OCI-LY7 (cell line): ENCODE measurements at regions not wholly inside any gene's neighbourhood (a gene's known extent, or its start where the extent isn't known, plus 50 kb on each side); places are given as distances from the start of the nearest gene placed in this dataset.

Source experiments
- BruUV-seq: library from RNA; stranded (reverse); fragments of 400-500 nt; replicated peaks from 2 replicates; lab custom pipeline; 2021; lab: Mats Ljungman, UMichigan
- CTCF ChIA-PET: fragments of 300-600 bp; sonication (Branson Sonifier 250); formaldehyde crosslinking; loops from one replicate; lab custom pipeline; 2022; ENCODE audit warnings: antibody characterized with exemption; ENCODE audit not compliant: unreplicated experiment; lab: Charles Lee
- POLR2A ChIA-PET: fragments of 300-600 bp; sonication (Branson Sonifier 250); formaldehyde crosslinking; loops from one replicate; lab custom pipeline; 2022; ENCODE audit warnings: antibody characterized with exemption; lab: Charles Lee
- DNase-seq: peaks from one replicate; pipeline ENCODE4 v3.0.0-alpha.2; 2015; ENCODE audit warnings: low spot score
- H2AFZ ChIP-seq: fragments of 200-600 bp; sonication (generic), shearing (Covaris generic); 2 replicates; pipeline ENCODE4 v1.6.1; 2014; ENCODE audit warnings: mild to moderate bottlenecking, antibody characterized with exemption, low read length, moderate library complexity
- H3K27ac ChIP-seq: fragments of 200-600 bp; sonication (generic); 2 replicates; pipeline ENCODE4 v1.5.1; 2014; ENCODE audit warnings: mixed run types, low read depth, mild to moderate bottlenecking, moderate library complexity, low read length, inconsistent platforms; ENCODE audit not compliant: poor library complexity, severe bottlenecking
- H3K36me3 ChIP-seq: fragments of 200-600 bp; sonication (generic); 2 replicates; pipeline ENCODE4 v1.6.1; 2014; ENCODE audit warnings: mild to moderate bottlenecking, antibody characterized with exemption, low read length, moderate library complexity, mixed read lengths; ENCODE audit not compliant: insufficient read depth
- H3K4me1 ChIP-seq: fragments of 200-600 bp; sonication (generic); 2 replicates; pipeline ENCODE4 v1.5.1; 2014; ENCODE audit warnings: mild to moderate bottlenecking, low read length; ENCODE audit not compliant: insufficient read depth, poor library complexity, severe bottlenecking
- H3K4me2 ChIP-seq: fragments of 200-600 bp; sonication (generic); 2 replicates; pipeline ENCODE4 v1.6.1; 2014; ENCODE audit warnings: mild to moderate bottlenecking, low read length
- H3K4me3 ChIP-seq: fragments of 200-600 bp; sonication (generic); 2 replicates; pipeline ENCODE4 v1.5.1; 2014; ENCODE audit warnings: mild to moderate bottlenecking, low read depth, low read length; ENCODE audit not compliant: poor library complexity, severe bottlenecking
- H3K79me2 ChIP-seq: fragments of 200-600 bp; sonication (generic); 2 replicates; pipeline ENCODE4 v1.6.1; 2016; ENCODE audit warnings: low read depth, mild to moderate bottlenecking, low read length, moderate library complexity, mixed read lengths; ENCODE audit not compliant: insufficient read depth
- H3K9me2 ChIP-seq: fragments of 200-600 bp; sonication (generic); 2 replicates; pipeline ENCODE4 v1.6.1; 2016; ENCODE audit warnings: mild to moderate bottlenecking, low read length, mixed read lengths; ENCODE audit not compliant: insufficient read depth
- H3K9me3 ChIP-seq: fragments of 200-600 bp; sonication (generic); 2 replicates; pipeline ENCODE4 v1.6.1; 2014; ENCODE audit warnings: mild to moderate bottlenecking, mixed run types, low read length, mixed read lengths
- H4K20me1 ChIP-seq: fragments of 200-600 bp; sonication (generic); 2 replicates; pipeline ENCODE4 v1.6.1; 2014; ENCODE audit warnings: mild to moderate bottlenecking, antibody characterized with exemption, low read length, moderate library complexity, mixed read lengths; ENCODE audit not compliant: insufficient read depth
- CTCF ChIP-seq: fragments of 200-600 bp; sonication (generic); conservative IDR thresholded peaks from 2 replicates; pipeline ENCODE4 v1.5.1; 2014; ENCODE audit warnings: mild to moderate bottlenecking, antibody characterized with exemption, low read length, moderate library complexity, mixed read lengths
- EZH2phosphoT487 ChIP-seq: fragments of 200-600 bp; sonication (generic); IDR thresholded peaks from 2 replicates; pipeline ENCODE4 v1.6.1; 2018; ENCODE audit warnings: low read depth, borderline replicate concordance, mild to moderate bottlenecking, mixed run types, antibody characterized with exemption, low read length, moderate library complexity, mixed read lengths
- intact Hi-C: fragments of 100-400 bp; cut with micrococcal nuclease; formaldehyde crosslinking; loops from one replicate; pipeline ENCODE4 v1.10.0; 2022; ENCODE audit not compliant: unreplicated experiment

DNA sequence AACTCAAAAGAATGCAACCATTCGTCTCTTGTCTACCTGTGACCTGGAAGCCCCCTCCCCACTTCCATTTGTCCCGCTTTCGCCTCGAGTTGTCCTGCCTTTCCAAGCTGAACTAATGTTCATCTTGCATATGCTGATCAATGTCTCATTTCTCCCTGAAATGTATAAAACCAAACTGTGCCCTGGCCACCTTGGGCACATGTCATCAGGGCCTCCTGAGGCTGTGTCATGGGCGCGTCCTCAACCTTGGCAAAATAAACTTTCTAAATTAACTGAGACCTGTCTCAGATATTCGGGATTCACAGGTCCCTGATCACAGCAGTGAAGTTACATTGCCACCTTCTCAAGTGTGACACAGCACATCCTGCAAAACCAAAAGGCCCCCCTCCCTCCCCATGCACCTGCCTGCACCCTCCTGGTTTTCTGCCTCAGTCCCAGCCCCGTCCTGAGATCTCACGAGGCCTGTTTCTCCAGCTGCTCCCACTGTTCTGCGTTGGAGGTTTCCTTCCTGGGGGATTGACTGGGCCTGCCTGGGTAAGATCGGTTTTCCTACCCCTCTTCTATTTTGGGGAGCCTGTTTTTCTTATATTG lies 1328.7 kb downstream of the TBC1D22A start:
- CTCF ChIA-PET = interaction anchor here (0.5 kb wide), 1 partner anchor 1861 kb away, joined by 4 read pairs; no protein-coding TSS in a partner anchor
- intact Hi-C loops = loop anchor here (1.0 kb wide), 1 partner anchor 8 kb away; no protein-coding TSS in a partner anchor
- Histone ChIP-seq H3K9me2 (no peaks in the 10 kb centered on the region), H4K20me1 (no peaks in the 10 kb centered on the region), H2AFZ (peak overlapping the region; percentile 80; the same call in 1 of the 2 replicates), H3K79me2 (no peaks in the 10 kb centered on the region), H3K27ac (peak overlapping the region; percentile 52), H3K36me3 (no peaks in the 10 kb centered on the region), H3K9me3 (peaks cover 9% of the 10 kb centered on the region; the same call in 1 of the 2 replicates), H3K4me3 (peak overlapping the region; percentile 46), H3K4me2 (peak overlapping the region; percentile 65), H3K4me1 (peaks cover 82% of the 10 kb centered on the region)
- TF ChIP-seq EZH2phosphoT487 (no peak), CTCF (no peak)
- BruUV-seq = no TSS peak
- peak; percentile 63 for DNase-seq
- POLR2A ChIA-PET = interaction anchor here (0.6 kb wide), 1 partner anchor 163 kb away, joined by 3 read pairs; no protein-coding TSS in a partner anchor

GRCh38 chr22:48090332-48090672 lies 1327.9 kb downstream of the TBC1D22A start:
- Histone ChIP-seq H3K9me2 (no peaks in the 10 kb centered on the region), H4K20me1 (no peaks in the 10 kb centered on the region), H3K27ac (peak overlapping the region; percentile 52), H3K9me3 (peaks cover 9% of the 10 kb centered on the region; the same call in 1 of the 2 replicates), H3K79me2 (no peaks in the 10 kb centered on the region), H3K36me3 (no peaks in the 10 kb centered on the region), H3K4me3 (peak overlapping the region; percentile 46), H3K4me2 (peak overlapping the region; percentile 65), H2AFZ (peak overlapping the region; percentile 80; the same call in 1 of the 2 replicates), H3K4me1 (peaks cover 82% of the 10 kb centered on the region)
- TF ChIP-seq EZH2phosphoT487 (no peak), CTCF (no peak)
- intact Hi-C loops = no loop called here
- POLR2A ChIA-PET = interaction anchor here (0.6 to 1.3 kb wide), 2 partner anchors 11 to 79 kb away, joined by 3 read pairs; no protein-coding TSS in a partner anchor
- BruUV-seq = no TSS peak
- no peak for DNase-seq
- CTCF ChIA-PET = no interaction called here
